DOHH2 (cell line): ENCODE measurements at regions not wholly inside any gene's neighbourhood (a gene's known extent, or its start where the extent isn't known, plus 50 kb on each side); places are given as distances from the start of the nearest gene placed in this dataset.

Experiments
- H3F3A ChIP-seq: fragments of 200-600 bp; sonication (generic), shearing (Covaris generic); 2 replicates; pipeline ENCODE4 v1.6.0; 2016; ENCODE audit warnings: antibody characterized with exemption, mild to moderate bottlenecking; ENCODE audit not compliant: control insufficient read depth, insufficient read depth
- H3K27ac ChIP-seq: fragments of 200-600 bp; sonication (generic); 2 replicates; pipeline ENCODE4 v1.5.1; 2014; ENCODE audit warnings: low read depth, mild to moderate bottlenecking, low read length, moderate library complexity
- H3K27me3 ChIP-seq: fragments of 200-600 bp; sonication (generic); 2 replicates; pipeline ENCODE4 v1.6.1; 2014; ENCODE audit warnings: mild to moderate bottlenecking, low read length, mixed read lengths; ENCODE audit not compliant: control insufficient read depth
- H3K36me3 ChIP-seq: fragments of 200-600 bp; sonication (generic); 2 replicates; pipeline ENCODE4 v1.6.1; 2014; ENCODE audit warnings: mild to moderate bottlenecking, low read length, moderate library complexity, mixed read lengths; ENCODE audit not compliant: control insufficient read depth
- H3K4me1 ChIP-seq: fragments of 200-600 bp; sonication (generic); 2 replicates; pipeline ENCODE4 v1.6.1; 2014; ENCODE audit warnings: mild to moderate bottlenecking, low read length, mixed read lengths; ENCODE audit not compliant: control insufficient read depth
- H3K4me2 ChIP-seq: fragments of 200-600 bp; sonication (generic); 2 replicates; pipeline ENCODE4 v1.6.0; 2014; ENCODE audit warnings: mild to moderate bottlenecking, low read length, moderate library complexity
- H3K4me3 ChIP-seq: fragments of 200-600 bp; sonication (generic); 2 replicates; pipeline ENCODE4 v1.5.1; 2014; ENCODE audit warnings: mild to moderate bottlenecking, low read length, mixed read lengths
- H3K79me2 ChIP-seq: fragments of 200-600 bp; sonication (generic); 2 replicates; pipeline ENCODE4 v1.6.1; 2014; ENCODE audit warnings: mild to moderate bottlenecking, low read length, mixed read lengths; ENCODE audit not compliant: control insufficient read depth
- H3K9me2 ChIP-seq: fragments of 200-600 bp; sonication (generic); replicated peaks from 2 replicates; pipeline ENCODE4 v1.6.1; 2014; ENCODE audit warnings: mild to moderate bottlenecking, low read length, mixed read lengths; ENCODE audit not compliant: control insufficient read depth
- H3K9me3 ChIP-seq: fragments of 200-600 bp; sonication (generic); 2 replicates; pipeline ENCODE4 v1.6.1; 2014; ENCODE audit warnings: antibody characterized with exemption, low read length, mixed read lengths; ENCODE audit not compliant: control insufficient read depth, insufficient read depth
- H4K20me1 ChIP-seq: fragments of 200-600 bp; sonication (generic); 2 replicates; pipeline ENCODE4 v1.6.0; 2014; ENCODE audit warnings: low read depth, mild to moderate bottlenecking, antibody characterized with exemption, low read length, moderate library complexity; ENCODE audit not compliant: control insufficient read depth, insufficient read depth
- EZH2phosphoT487 ChIP-seq: fragments of 200-600 bp; sonication (generic); IDR thresholded peaks from 2 replicates; pipeline ENCODE4 v1.6.1; 2017; ENCODE audit warnings: borderline replicate concordance, mild to moderate bottlenecking, antibody characterized with exemption, low read length, moderate library complexity, mixed read lengths
- TF ChIP-seq, protein P1 (sequence below): fragments of 200-600 bp; sonication (generic); IDR thresholded peaks from one replicate; pipeline ENCODE4 v1.5.1; 2014; ENCODE audit warnings: antibody characterized with exemption, mild to moderate bottlenecking, low read depth, low read length; ENCODE audit not compliant: poor library complexity, severe bottlenecking

DNA sequence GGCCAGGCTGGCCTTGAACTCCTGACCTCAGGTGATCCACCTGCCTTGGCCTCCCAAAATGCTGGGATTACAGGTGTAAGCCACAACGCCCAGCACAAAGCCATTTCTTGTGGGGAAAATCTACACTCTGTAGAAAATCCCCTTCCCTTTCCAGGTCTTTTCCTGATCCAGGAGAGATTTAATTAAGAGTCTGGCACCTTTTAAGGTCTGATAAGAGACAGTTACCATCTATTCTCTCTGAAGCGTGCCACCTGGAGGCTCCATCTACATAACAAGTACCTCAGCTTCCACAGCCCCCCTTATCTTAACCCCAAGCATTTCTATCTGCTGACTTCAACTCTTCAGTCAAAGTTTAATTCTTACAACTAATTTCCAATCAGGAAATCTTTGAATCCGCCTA, 71.4 kb upstream of the CDK20 start:
- no peaks in the 10 kb centered on the region for H3K36me3 ChIP-seq
- no peaks in the 10 kb centered on the region for H3K79me2 ChIP-seq
- H3K4me3 ChIP-seq, result no peak overlapping the region
- no peak for TF ChIP-seq EZH2phosphoT487
- TF ChIP-seq, protein P1, sequence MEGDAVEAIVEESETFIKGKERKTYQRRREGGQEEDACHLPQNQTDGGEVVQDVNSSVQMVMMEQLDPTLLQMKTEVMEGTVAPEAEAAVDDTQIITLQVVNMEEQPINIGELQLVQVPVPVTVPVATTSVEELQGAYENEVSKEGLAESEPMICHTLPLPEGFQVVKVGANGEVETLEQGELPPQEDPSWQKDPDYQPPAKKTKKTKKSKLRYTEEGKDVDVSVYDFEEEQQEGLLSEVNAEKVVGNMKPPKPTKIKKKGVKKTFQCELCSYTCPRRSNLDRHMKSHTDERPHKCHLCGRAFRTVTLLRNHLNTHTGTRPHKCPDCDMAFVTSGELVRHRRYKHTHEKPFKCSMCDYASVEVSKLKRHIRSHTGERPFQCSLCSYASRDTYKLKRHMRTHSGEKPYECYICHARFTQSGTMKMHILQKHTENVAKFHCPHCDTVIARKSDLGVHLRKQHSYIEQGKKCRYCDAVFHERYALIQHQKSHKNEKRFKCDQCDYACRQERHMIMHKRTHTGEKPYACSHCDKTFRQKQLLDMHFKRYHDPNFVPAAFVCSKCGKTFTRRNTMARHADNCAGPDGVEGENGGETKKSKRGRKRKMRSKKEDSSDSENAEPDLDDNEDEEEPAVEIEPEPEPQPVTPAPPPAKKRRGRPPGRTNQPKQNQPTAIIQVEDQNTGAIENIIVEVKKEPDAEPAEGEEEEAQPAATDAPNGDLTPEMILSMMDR, result no peak
- no peak overlapping the region for H3K4me2 ChIP-seq
- H3K4me1 ChIP-seq, result no peaks in the 10 kb centered on the region
- no peaks in the 10 kb centered on the region for H3K9me2 ChIP-seq
- H3F3A ChIP-seq, result no peaks in the 10 kb centered on the region
- H4K20me1 ChIP-seq, result no peaks in the 10 kb centered on the region
- no peaks in the 10 kb centered on the region for H3K27me3 ChIP-seq
- H3K27ac ChIP-seq, result no peak overlapping the region
- H3K9me3 ChIP-seq, result peaks cover 8% of the 10 kb centered on the region; the same call in 1 of the 2 replicates

DNA sequence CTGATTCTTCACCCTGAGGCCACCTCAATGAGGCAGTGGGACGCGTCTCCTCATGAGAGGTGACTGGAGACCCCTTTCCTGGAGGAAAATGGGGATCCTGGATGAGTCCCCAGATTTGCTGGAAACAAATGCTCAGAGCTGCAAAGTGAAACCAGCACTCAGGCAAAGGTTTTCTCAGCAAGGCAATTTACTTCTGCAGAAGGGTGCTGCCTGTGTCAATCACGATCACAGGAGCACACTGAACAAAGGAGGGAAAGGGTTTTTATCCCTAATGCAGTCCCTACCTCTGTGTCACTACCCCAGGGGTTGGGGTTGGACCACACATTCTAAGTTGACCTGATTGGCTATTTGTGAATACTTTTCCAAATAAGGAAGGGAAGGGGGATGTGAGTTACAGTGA, 69.9 kb upstream of the CDK20 start:
- Histone ChIP-seq H3K27me3 (no peaks in the 10 kb centered on the region), H3K4me1 (no peaks in the 10 kb centered on the region), H3K36me3 (no peaks in the 10 kb centered on the region), H3K9me3 (peaks cover 8% of the 10 kb centered on the region; the same call in 1 of the 2 replicates), H3K27ac (no peak overlapping the region), H3K4me3 (no peak overlapping the region), H3F3A (no peaks in the 10 kb centered on the region), H4K20me1 (no peaks in the 10 kb centered on the region), H3K79me2 (no peaks in the 10 kb centered on the region), H3K4me2 (no peak overlapping the region), H3K9me2 (no peaks in the 10 kb centered on the region)
- no peak for TF ChIP-seq EZH2phosphoT487
- TF ChIP-seq, protein P1, result no peak

DNA sequence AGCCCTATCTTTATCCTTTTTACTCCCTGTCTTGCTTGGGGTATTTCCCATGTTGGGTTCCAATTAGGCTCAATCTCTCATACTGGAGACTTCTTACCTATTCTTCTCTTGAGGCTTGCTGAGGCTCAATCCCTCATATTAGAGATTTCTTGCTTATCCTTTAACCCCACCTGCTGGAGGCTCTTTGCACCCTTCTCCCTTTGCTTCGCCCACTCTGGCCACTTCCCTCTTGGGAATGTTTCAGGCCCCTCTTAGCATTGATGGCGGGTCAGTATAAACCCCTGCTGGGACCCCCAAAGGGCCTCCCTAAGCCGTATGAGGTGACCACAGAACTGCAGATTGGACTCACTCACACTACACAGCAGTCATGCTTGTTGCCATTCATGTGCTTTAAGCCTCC, 69.3 kb upstream of the CDK20 start:
- Histone ChIP-seq H3K4me3 (no peak overlapping the region), H3K4me2 (no peak overlapping the region), H3K36me3 (no peaks in the 10 kb centered on the region), H3K79me2 (no peaks in the 10 kb centered on the region), H3K27me3 (no peaks in the 10 kb centered on the region), H4K20me1 (no peaks in the 10 kb centered on the region), H3K9me3 (peaks cover 8% of the 10 kb centered on the region; the same call in 1 of the 2 replicates), H3K4me1 (no peaks in the 10 kb centered on the region), H3F3A (no peaks in the 10 kb centered on the region), H3K9me2 (no peaks in the 10 kb centered on the region), H3K27ac (no peak overlapping the region)
- TF ChIP-seq, protein P1, result no peak
- TF ChIP-seq EZH2phosphoT487, result no peak

DNA sequence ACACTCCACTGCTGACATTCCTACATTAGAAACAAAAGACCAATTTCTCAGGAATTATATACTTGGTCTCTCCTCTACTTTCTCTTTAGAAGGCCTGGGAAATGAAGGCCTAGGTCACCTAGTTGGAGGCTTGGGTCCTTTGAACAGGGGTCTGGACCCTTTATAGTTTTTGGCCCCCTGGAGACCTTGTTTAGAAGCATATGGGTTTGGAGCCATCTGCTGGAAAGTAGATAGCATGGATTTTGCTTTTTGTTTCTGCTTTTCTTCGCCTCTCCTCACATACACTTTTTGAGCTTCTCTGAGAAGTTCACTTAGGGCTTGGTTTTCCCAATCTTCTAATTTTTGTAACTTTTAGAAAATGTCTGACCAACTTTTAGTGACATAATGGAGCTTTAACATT, 67.1 kb upstream of the CDK20 start:
- no peak overlapping the region for H3K27ac ChIP-seq
- no peaks in the 10 kb centered on the region for H3K27me3 ChIP-seq
- no peaks in the 10 kb centered on the region for H4K20me1 ChIP-seq
- no peak overlapping the region for H3K4me2 ChIP-seq
- no peaks in the 10 kb centered on the region for H3K36me3 ChIP-seq
- no peaks in the 10 kb centered on the region for H3F3A ChIP-seq
- H3K9me2 ChIP-seq, result no peaks in the 10 kb centered on the region
- H3K79me2 ChIP-seq, result no peaks in the 10 kb centered on the region
- H3K9me3 ChIP-seq, result peaks cover 20% of the 10 kb centered on the region
- TF ChIP-seq, protein P1, result peak; percentile 24
- no peak for TF ChIP-seq EZH2phosphoT487
- H3K4me3 ChIP-seq, result no peak overlapping the region
- H3K4me1 ChIP-seq, result no peaks in the 10 kb centered on the region
